ENCODE measurements at regions not wholly inside any gene's neighbourhood (a gene's known extent, or its start where the extent isn't known, plus 50 kb on each side); places are given as distances from the start of the nearest gene placed in this dataset.

- no peak for TF ChIP-seq ZFX (IDR thresholded peaks at IDR 0.05; ENCODE audit: borderline replicate concordance)
- no peak for TF ChIP-seq CTCF (IDR thresholded peaks at IDR 0.05)
These were observed 292.4 kb downstream of the PPP1R2C start for GRCh38 chrX:42485601-42486000.

DNA sequence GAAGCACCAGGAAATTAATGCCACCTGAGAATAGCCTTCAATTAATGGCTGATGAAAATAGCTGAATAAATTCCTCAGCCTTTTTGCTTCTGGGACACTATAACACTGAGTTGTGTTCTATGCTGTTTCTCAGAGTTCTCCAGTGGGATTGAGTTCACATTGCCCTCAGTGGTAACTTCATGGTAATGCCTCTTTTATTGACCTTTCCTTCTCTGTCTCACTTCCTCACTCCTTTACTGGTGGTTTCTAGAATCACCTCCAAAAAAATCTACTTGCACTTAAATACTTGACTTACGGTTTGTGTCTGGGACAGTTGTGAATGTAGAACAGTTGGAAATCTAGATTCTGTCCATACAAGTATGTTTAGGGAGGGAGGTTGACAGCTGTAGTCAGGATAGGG, 293.7 kb downstream of the PPP1R2C start:
- no peak overlapping the region for H3K27ac ChIP-seq
- TF ChIP-seq CTCF (IDR thresholded peaks at IDR 0.05) (no peak), ZFX (IDR thresholded peaks at IDR 0.05; ENCODE audit: borderline replicate concordance) (no peak)

More at GRCh38 chrX:42485601-42486000, 292.4 kb downstream of the PPP1R2C start:
- H3K27ac ChIP-seq = no peak overlapping the region

- H3K27ac ChIP-seq = no peak overlapping the region
- TF ChIP-seq CTCF (IDR thresholded peaks at IDR 0.05) (no peak), ZFX (IDR thresholded peaks at IDR 0.05; ENCODE audit: borderline replicate concordance) (no peak)
These were observed 300.6 kb downstream of the PPP1R2C start for GRCh38 chrX:42477396-42477795.

GRCh38 chrX:42472727-42473126, 305.2 kb downstream of the PPP1R2C start:
- H3K27ac ChIP-seq = no peak overlapping the region
- TF ChIP-seq CTCF (IDR thresholded peaks at IDR 0.05) = no peak

DNA sequence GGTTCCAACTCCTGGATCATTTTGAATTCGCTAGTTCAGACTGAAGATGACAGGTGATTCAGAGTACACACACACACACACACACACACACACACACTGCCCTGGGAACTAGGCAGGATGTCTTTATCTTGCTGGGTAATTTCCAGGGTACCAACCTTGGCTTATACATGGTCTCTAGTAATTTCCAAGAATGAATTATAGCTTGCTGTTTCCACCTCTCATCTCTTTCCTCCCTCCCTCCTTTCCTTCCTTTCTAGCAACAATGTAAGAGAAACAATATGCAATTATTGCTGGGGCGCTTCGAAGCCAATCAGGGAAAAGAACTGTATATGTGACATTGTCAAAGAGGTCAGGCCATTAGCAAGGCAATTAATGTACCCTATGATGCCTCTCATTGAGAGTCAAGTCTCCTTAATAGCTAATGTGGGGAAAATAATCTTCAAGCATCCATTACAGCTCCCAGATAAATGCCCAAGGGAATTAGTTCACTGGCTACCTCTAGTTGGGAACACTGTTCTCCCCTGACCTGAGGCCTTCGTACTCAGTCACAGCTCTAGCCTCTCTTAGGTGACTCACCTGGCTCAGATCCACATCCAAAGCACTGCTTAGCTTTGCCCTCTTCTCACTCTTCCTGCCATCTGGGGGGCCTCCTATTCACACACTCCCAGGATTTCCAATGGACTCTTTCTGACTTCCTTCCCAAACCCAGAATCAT, 311.5 kb downstream of the PPP1R2C start:
- TF ChIP-seq ZFX (IDR thresholded peaks at IDR 0.05; ENCODE audit: borderline replicate concordance) = no peak
- TF ChIP-seq CTCF (IDR thresholded peaks at IDR 0.05) = no peak
- H3K27ac ChIP-seq = no peak overlapping the region

DNA sequence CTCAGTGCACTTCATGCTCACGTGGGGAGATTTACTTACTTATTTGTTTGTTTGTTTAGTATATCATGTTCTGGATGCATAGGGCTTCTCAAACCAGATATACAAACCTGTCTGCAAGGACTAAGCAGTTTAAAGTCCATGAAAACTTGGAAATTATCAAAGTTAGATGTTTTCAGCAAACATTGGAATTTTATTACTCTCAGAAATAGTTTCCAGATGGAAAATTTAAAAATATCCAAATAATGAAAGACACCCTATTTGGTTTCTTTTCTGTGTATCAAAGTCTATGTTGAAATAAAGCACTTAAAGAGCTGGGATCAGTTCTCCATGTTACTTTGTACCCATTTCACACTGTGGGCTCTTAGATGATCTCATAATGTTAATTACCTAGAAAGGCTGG, 312.1 kb downstream of the PPP1R2C start:
- no peak overlapping the region for H3K27ac ChIP-seq
- no peak for TF ChIP-seq CTCF (IDR thresholded peaks at IDR 0.05)
- TF ChIP-seq ZFX (IDR thresholded peaks at IDR 0.05; ENCODE audit: borderline replicate concordance) = no peak

DNA sequence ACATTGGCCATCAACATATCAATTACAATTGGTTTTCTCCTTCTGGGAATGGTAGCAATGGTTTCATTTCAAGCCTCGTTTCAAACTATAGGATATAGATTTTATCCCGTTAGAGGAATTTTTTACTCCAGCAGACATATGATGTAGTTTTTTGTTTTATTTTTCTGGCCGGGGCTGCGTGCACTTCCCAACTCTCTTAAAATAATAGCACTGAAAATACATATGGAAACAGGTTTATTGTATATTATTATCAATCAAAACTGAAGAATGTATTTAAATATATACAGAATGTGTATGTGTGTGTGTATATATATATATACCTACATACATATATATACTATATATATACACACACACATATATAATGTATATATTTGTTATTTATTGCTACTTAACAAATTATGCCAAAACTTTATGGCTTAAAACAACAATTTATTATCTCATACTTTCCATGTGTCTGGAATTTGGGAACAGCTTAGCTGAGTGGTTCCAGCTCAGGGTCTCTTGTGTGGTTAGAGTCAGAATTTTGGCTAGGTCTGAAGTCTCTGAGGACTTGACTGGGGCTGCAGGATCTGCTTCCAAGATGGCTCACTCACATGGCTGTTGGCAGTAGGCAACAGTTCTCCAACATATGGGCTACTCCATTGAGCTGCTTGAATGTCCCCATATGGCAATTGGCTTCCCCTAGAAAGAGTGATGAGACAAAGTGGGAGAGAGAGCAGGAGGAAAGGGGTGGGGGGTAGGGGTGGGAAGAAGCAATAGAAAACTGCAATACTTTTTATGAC, 314.1 kb downstream of the PPP1R2C start:
- H3K27ac ChIP-seq = no peak overlapping the region

More for the DNA sequence above, 314.1 kb downstream of the PPP1R2C start:
- TF ChIP-seq ZFX (IDR thresholded peaks at IDR 0.05; ENCODE audit: borderline replicate concordance) = no peak
- TF ChIP-seq CTCF (IDR thresholded peaks at IDR 0.05) = no peak

Data from 22Rv1 (cell line).